ENCODE measurements at regions not wholly inside any gene's neighbourhood (a gene's known extent, or its start where the extent isn't known, plus 50 kb on each side); places are given as distances from the start of the nearest gene placed in this dataset.

DNA sequence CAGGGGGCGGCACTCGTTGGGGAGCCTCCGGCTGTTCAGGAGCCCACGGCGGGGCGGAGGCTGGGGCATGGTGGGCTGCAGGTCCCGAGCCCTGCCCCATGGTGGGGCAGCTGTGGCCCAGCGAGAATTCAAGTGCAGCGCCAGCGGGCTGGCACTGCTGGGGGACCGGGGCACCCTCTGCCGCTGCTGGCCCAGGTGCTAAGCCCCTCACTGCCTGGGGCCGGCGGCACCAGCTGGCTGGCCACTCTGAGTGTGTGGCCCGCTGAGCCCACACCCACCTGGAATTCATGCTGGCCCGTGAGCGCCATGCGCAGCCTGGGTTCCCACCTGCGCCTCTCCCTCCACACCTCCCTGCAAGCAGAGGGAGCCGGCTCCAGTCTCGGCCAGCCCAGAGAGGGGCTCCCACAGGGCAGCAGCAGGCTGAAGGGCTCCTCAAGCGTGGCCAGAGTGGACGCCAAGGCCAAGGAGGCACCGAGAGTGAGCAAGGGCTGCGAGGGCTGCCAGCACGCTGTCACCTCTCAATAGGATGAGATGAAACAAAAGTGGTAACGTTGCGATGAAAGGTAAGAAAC is 464.9 kb downstream of the PCDH7 start:
- H3K9me3 Mint-ChIP-seq: peaks cover 34% of the 10 kb centered on the region
- H3K4me1 Mint-ChIP-seq (ENCODE audit: low read depth): no peaks in the 10 kb centered on the region
- DNase-seq: no peak
- TF ChIP-seq, protein P1, sequence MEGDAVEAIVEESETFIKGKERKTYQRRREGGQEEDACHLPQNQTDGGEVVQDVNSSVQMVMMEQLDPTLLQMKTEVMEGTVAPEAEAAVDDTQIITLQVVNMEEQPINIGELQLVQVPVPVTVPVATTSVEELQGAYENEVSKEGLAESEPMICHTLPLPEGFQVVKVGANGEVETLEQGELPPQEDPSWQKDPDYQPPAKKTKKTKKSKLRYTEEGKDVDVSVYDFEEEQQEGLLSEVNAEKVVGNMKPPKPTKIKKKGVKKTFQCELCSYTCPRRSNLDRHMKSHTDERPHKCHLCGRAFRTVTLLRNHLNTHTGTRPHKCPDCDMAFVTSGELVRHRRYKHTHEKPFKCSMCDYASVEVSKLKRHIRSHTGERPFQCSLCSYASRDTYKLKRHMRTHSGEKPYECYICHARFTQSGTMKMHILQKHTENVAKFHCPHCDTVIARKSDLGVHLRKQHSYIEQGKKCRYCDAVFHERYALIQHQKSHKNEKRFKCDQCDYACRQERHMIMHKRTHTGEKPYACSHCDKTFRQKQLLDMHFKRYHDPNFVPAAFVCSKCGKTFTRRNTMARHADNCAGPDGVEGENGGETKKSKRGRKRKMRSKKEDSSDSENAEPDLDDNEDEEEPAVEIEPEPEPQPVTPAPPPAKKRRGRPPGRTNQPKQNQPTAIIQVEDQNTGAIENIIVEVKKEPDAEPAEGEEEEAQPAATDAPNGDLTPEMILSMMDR (IDR thresholded peaks at IDR 0.05): no peak
- H3K4me3 Mint-ChIP-seq: no peak overlapping the region
- H3K36me3 Mint-ChIP-seq (ENCODE audit: low read depth): no peaks in the 10 kb centered on the region
- no peak overlapping the region for H3K27ac Mint-ChIP-seq
- H3K27me3 Mint-ChIP-seq (ENCODE audit: insufficient read depth): no peaks in the 10 kb centered on the region

DNA sequence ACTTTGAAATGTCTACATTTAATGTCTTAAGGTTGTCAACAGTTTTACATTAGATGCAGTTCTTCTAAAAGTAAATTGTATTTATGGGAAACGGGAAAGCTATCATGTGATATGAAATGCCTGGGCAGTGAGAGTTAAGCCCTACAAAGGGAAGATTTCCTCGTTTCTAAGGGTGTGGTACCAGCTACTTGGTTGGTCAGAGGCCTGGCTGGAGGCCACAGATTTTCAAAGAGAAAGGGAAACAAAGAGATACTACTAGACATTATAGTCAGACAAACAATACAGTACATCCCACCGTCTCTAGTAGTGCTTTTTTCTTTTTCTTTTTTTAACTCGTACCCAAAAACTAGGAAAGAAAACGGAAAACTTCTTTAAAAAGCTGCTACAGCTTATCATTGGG is 467.8 kb downstream of the PCDH7 start:
- no peak overlapping the region for H3K4me3 Mint-ChIP-seq
- H3K9me3 Mint-ChIP-seq: peaks cover 35% of the 10 kb centered on the region
- no peak for DNase-seq
- TF ChIP-seq, protein P1 (IDR thresholded peaks at IDR 0.05): no peak
- H3K27me3 Mint-ChIP-seq (ENCODE audit: insufficient read depth): no peaks in the 10 kb centered on the region
- H3K4me1 Mint-ChIP-seq (ENCODE audit: low read depth): no peaks in the 10 kb centered on the region
- no peak overlapping the region for H3K27ac Mint-ChIP-seq
- no peaks in the 10 kb centered on the region for H3K36me3 Mint-ChIP-seq (ENCODE audit: low read depth)

DNA sequence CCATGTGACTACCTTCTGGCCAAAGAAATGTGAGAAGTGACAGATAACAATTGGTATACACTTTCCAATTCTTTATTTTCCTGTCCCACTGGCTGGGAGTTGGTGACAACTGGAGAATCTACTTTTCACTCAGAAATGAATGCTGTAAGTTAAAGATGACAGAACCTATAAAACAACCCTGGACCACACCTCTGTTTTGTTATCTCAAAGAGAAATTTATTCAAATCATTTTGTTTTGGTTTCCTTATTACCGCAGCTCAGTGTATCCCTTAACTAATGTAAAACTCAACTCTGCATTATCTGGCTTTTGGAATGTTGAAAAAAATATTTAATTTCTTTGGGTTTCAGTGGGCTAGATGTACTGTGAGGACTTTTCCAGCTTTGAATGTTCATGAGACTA is 469.8 kb downstream of the PCDH7 start:
- Mint-ChIP-seq H3K9me3 (peaks cover 29% of the 10 kb centered on the region), H3K4me3 (no peak overlapping the region), H3K36me3 (ENCODE audit: low read depth) (no peaks in the 10 kb centered on the region), H3K4me1 (ENCODE audit: low read depth) (no peaks in the 10 kb centered on the region), H3K27me3 (ENCODE audit: insufficient read depth) (no peaks in the 10 kb centered on the region), H3K27ac (no peak overlapping the region)
- TF ChIP-seq, protein P1 (IDR thresholded peaks at IDR 0.05): no peak
- DNase-seq: no peak

DNA sequence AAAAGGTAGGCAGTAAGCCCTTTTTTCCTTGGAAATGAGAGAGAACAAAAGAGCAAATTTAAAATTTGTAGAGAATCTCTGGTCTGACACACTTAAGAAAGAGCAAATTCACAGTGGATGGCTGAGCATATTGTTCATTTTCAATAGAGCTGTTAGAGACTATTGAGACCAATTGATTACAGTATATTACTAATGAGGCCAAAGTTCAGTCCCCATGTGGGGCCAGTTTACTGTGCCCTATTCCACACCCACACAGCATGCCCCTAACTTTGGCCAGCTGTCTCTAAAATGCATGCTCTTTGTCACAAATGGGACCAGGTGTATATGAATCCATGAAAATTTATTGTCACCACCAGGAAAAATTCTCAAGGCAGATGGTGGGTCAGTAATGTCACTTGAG is 470.5 kb downstream of the PCDH7 start:
- TF ChIP-seq, protein P1 (IDR thresholded peaks at IDR 0.05): no peak
- H3K4me3 Mint-ChIP-seq: no peak overlapping the region
- no peaks in the 10 kb centered on the region for H3K4me1 Mint-ChIP-seq (ENCODE audit: low read depth)
- no peak overlapping the region for H3K27ac Mint-ChIP-seq
- peaks cover 32% of the 10 kb centered on the region for H3K9me3 Mint-ChIP-seq
- no peak for DNase-seq
- no peaks in the 10 kb centered on the region for H3K27me3 Mint-ChIP-seq (ENCODE audit: insufficient read depth)
- H3K36me3 Mint-ChIP-seq (ENCODE audit: low read depth): no peaks in the 10 kb centered on the region

DNA sequence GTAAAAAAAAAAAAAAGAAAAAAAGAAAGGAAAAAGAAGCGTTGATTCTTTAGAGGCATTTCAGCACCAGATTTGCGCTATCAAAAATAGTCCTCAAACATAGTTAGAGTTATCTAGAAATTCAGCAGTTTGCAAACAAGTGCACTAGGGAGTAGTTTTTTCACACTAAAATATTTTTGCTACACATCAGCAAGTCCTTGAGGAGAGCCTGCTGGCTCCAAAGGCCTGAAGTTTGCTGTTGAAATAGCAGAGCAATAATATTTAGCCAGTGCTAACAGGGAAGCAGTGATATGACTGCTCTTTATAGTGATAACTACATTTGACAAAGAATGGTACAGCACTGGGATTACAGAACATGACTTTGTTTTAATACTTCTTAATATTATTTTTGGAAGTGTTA is 472.2 kb downstream of the PCDH7 start:
- TF ChIP-seq, protein P1 (IDR thresholded peaks at IDR 0.05): no peak
- no peaks in the 10 kb centered on the region for H3K4me1 Mint-ChIP-seq (ENCODE audit: low read depth)
- H3K27me3 Mint-ChIP-seq (ENCODE audit: insufficient read depth): no peaks in the 10 kb centered on the region
- DNase-seq: no peak
- H3K36me3 Mint-ChIP-seq (ENCODE audit: low read depth): no peaks in the 10 kb centered on the region
- no peak overlapping the region for H3K27ac Mint-ChIP-seq
- H3K9me3 Mint-ChIP-seq: peaks cover 42% of the 10 kb centered on the region
- H3K4me3 Mint-ChIP-seq: no peak overlapping the region

DNA sequence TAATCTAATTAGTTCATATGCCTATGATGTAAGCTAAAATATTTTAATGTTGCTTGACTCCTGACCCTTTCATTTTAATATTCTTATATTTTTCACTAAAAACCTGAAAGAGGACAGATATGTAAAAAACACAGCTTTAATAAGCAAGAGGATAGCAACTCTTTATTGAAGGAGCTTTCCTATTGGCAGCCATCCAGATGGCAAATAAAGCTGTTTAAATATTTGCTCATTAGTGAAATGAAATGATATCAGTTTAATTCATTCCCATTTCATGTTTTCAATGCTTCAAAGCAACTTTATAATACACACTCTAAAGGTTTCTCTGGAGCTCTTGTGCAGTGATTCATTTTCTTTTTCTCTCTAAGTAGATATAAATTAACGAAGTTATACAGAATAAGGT is 473.4 kb downstream of the PCDH7 start:
- no peak overlapping the region for H3K4me3 Mint-ChIP-seq
- no peaks in the 10 kb centered on the region for H3K4me1 Mint-ChIP-seq (ENCODE audit: low read depth)
- TF ChIP-seq, protein P1 (IDR thresholded peaks at IDR 0.05): no peak
- no peak overlapping the region for H3K27ac Mint-ChIP-seq
- no peaks in the 10 kb centered on the region for H3K36me3 Mint-ChIP-seq (ENCODE audit: low read depth)
- no peaks in the 10 kb centered on the region for H3K27me3 Mint-ChIP-seq (ENCODE audit: insufficient read depth)
- no peak for DNase-seq
- H3K9me3 Mint-ChIP-seq: peaks cover 43% of the 10 kb centered on the region

Data from HFFc6 (cell line).